AG04450 (cell line): ENCODE measurements at regions not wholly inside any gene's neighbourhood (a gene's known extent, or its start where the extent isn't known, plus 50 kb on each side); places are given as distances from the start of the nearest gene placed in this dataset.

Source experiments
- CTCF ChIA-PET: fragments of 300-600, 350-600 bp; formaldehyde crosslinking; extraction: SDS; loops from one replicate; lab custom pipeline; 2022; ENCODE audit warnings: antibody characterized with exemption, inconsistent platforms; lab: Charles Lee
- POLR2A ChIA-PET: fragments of 350-600 bp; formaldehyde crosslinking; extraction: SDS; loops from one replicate; lab custom pipeline; 2021; ENCODE audit warnings: antibody characterized with exemption, inconsistent platforms; lab: Yijun Ruan, JAX
- DNase-seq: peaks from one replicate; pipeline ENCODE4 v3.0.0-alpha.2; 2011; ENCODE audit warnings: low read depth, low spot score
- H3K27ac ChIP-seq: one replicate; pipeline ENCODE4 v1.5.1; 2012; ENCODE audit warnings: low read depth, low read length, control low read depth
- H3K27me3 ChIP-seq: one replicate; pipeline ENCODE4 v1.6.0; 2012; ENCODE audit warnings: low read length; ENCODE audit not compliant: control insufficient read depth, insufficient read depth
- H3K4me3 ChIP-seq: 2 replicates; pipeline ENCODE4 v1.5.1; 2011; ENCODE audit warnings: mild to moderate bottlenecking, low read depth, low read length, control low read depth
- H3K9me3 ChIP-seq: 2 replicates; pipeline ENCODE4 v1.5.1; 2012; ENCODE audit warnings: low read length; ENCODE audit not compliant: control insufficient read depth, insufficient read depth
- CTCF ChIP-seq: IDR thresholded peaks from 2 replicates; pipeline ENCODE4 v1.5.1; 2011; ENCODE audit warnings: low read depth, low read length, control low read depth, inconsistent platforms

DNA sequence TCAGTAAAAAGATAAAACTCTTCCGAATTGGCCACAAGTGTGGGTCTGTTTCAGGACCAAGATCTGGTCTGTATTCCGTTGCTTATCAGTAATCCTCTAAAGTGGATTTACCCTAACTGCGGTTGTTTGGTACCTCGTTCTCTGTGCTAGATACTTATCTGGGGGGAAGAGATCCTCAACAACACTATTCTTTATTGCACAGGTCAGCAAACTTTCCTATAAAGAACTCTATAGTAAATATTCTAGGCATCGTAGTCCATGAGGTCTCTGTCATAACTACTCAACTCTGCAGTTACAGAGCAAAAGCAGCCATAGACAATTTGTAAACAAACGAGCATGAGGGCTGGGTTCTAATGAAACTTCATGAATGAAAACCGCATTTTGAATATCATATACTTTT is 335.8 kb upstream of the KIF2A start:
- H3K27me3 ChIP-seq: no peaks in the 10 kb centered on the region
- no peak for DNase-seq
- H3K4me3 ChIP-seq: no peak overlapping the region
- ChIA-PET CTCF (no interaction called here), POLR2A (no interaction called here)
- H3K9me3 ChIP-seq: no peaks in the 10 kb centered on the region
- H3K27ac ChIP-seq: no peak overlapping the region
- TF ChIP-seq CTCF: no peak

- Histone ChIP-seq H3K27ac (no peak overlapping the region), H3K9me3 (no peaks in the 10 kb centered on the region), H3K4me3 (no peak overlapping the region), H3K27me3 (no peaks in the 10 kb centered on the region)
- ChIA-PET CTCF (no interaction called here), POLR2A (no interaction called here)
- DNase-seq: no peak
- TF ChIP-seq CTCF: no peak
Observed at GRCh38 chr5:61974680-61975079, 331.3 kb upstream of the KIF2A start.

DNA sequence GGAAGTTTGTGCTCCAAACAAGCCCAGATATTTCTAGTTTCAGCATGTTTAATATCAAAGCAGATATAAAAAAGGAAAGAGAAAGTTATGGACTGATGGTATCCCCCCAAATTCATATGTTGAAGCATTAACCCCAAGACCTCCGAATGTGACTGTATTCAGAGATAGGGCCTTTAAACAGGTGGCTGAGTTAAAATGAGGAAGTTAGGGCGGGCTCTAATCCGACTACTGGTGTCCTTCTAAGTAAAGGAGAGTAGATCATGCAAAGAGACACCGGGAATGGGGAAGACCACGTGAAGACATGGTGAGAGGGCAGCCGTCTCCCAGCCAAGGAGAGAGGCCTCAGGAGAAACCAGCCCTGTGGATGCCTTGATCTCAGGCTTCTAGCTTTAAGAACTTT is 324.1 kb upstream of the KIF2A start:
- Histone ChIP-seq H3K9me3 (no peaks in the 10 kb centered on the region), H3K27ac (no peak overlapping the region), H3K4me3 (no peak overlapping the region), H3K27me3 (no peaks in the 10 kb centered on the region)
- CTCF ChIA-PET: no interaction called here
- POLR2A ChIA-PET: no interaction called here
- DNase-seq: no peak
- no peak for TF ChIP-seq CTCF

DNA sequence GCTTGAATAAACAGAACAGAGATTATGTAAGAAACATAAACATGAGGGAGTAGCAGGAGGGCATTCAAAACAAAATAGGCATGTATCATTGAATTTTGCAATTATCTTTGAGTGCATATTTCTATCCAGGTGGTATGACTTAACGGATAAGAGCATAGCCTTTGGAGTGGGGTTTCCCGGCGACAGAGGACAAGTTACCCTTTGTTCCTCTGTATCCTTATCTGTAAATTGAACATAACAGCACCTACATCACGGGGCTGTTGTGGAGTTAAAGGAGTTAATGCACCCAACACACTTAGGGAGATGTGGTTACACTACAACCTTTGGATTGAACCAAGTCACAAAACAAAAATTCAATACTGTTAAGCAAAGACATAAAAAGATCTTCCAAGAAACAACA is 314.6 kb upstream of the KIF2A start:
- ChIA-PET CTCF (no interaction called here), POLR2A (no interaction called here)
- no peaks in the 10 kb centered on the region for H3K9me3 ChIP-seq
- TF ChIP-seq CTCF: no peak
- no peaks in the 10 kb centered on the region for H3K27me3 ChIP-seq
- no peak overlapping the region for H3K27ac ChIP-seq
- DNase-seq: no peak
- no peak overlapping the region for H3K4me3 ChIP-seq

- no peak for DNase-seq
- CTCF ChIA-PET: no interaction called here
- no peak overlapping the region for H3K27ac ChIP-seq
Observed at GRCh38 chr5:61991866-61992265, 314.1 kb upstream of the KIF2A start.

More at GRCh38 chr5:61991866-61992265, 314.1 kb upstream of the KIF2A start:
- Histone ChIP-seq H3K27me3 (no peaks in the 10 kb centered on the region), H3K9me3 (no peaks in the 10 kb centered on the region), H3K4me3 (no peak overlapping the region)
- POLR2A ChIA-PET: no interaction called here
- TF ChIP-seq CTCF: no peak
